Left ventricle myocardium inferior (tissue), 1 donor: ENCODE measurements at regions not wholly inside any gene's neighbourhood (a gene's known extent, or its start where the extent isn't known, plus 50 kb on each side); places are given as distances from the start of the nearest gene placed in this dataset.
A peak's percentile ranks its signal among the peaks of the same experiment; 100 is the strongest.

ENCODE experiments used
- DNase-seq: peaks from one replicate; pipeline ENCODE4 v3.0.0-alpha.2; 2020
- H3K27ac ChIP-seq: fragments of 200-600 bp; replicated peaks from 2 replicates; pipeline ENCODE4 v1.8.0; 2021
- H3K27me3 ChIP-seq: fragments of 200-600 bp; 2 replicates; pipeline ENCODE4 v1.8.0; 2021; ENCODE audit warnings: low read depth
- H3K36me3 ChIP-seq: fragments of 200-600 bp; 2 replicates; pipeline ENCODE4 v1.8.0; 2021
- H3K4me1 ChIP-seq: fragments of 200-600 bp; 2 replicates; pipeline ENCODE4 v1.8.0; 2021
- H3K4me3 ChIP-seq: fragments of 200-600 bp; 2 replicates; pipeline ENCODE4 v1.8.0; 2021; ENCODE audit warnings: mild to moderate bottlenecking, moderate library complexity
- H3K9me3 ChIP-seq: fragments of 200-600 bp; replicated peaks from 2 replicates; pipeline ENCODE4 v1.8.0; 2021
- intact Hi-C: fragments of 100-400 bp; cut with micrococcal nuclease; formaldehyde crosslinking; loops from one replicate; pipeline ENCODE4 v1.11.0; 2022
- TF ChIP-seq, protein P1 (sequence below): fragments of 200-600 bp; IDR thresholded peaks from 2 replicates; pipeline ENCODE4 v1.8.0; 2021; ENCODE audit warnings: antibody characterized with exemption, mild to moderate bottlenecking, borderline replicate concordance
- donor health status: DM: no; HTN: yes; CAD: no; lungs with severe emphysema.

DNA sequence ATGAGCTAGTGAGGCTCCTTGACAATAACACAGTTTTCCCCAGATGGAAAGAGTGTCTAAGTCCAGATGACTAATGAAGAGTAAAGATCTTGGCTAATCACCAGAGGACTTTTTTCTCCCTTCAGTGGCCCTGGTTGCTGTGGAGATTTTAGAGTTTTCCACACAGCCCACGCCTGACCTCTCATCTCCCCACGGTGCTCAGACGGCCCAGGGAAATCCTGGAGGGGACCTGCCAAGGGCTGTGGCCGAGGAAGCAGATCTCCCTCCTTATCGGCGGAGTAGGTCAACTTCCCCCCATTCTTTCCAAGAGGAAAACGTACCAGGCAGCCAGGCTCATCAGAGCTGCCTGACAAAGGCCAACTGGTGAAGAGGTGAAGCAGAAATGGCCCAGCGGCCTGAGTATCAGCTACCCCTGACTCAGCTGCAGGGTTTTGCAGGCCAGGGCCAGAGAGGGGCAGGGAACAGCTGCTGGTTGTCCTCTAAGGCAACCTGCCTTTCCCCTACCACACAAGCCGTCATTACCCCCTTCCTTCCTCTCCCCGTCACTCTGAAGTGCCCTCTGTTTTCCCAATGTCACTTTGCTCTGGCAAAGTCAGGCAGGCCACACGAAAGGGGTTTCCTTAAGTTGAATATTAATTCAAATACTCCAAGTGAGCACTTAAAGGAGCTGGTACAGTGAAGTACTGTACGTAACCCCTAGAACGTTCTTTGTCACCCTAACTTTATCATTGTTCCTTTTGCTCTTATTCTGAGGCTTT lies 140.2 kb upstream of the ADAMTS18 start:
- Histone ChIP-seq H3K27ac (peak overlapping the region; percentile 30), H3K4me3 (no peak overlapping the region), H3K36me3 (no peaks in the 10 kb centered on the region), H3K27me3 (peaks cover 15% of the 10 kb centered on the region), H3K9me3 (peaks cover 7% of the 10 kb centered on the region), H3K4me1 (peaks cover 18% of the 10 kb centered on the region)
- no peak for DNase-seq
- intact Hi-C loops, result no loop called here
- TF ChIP-seq, protein P1, sequence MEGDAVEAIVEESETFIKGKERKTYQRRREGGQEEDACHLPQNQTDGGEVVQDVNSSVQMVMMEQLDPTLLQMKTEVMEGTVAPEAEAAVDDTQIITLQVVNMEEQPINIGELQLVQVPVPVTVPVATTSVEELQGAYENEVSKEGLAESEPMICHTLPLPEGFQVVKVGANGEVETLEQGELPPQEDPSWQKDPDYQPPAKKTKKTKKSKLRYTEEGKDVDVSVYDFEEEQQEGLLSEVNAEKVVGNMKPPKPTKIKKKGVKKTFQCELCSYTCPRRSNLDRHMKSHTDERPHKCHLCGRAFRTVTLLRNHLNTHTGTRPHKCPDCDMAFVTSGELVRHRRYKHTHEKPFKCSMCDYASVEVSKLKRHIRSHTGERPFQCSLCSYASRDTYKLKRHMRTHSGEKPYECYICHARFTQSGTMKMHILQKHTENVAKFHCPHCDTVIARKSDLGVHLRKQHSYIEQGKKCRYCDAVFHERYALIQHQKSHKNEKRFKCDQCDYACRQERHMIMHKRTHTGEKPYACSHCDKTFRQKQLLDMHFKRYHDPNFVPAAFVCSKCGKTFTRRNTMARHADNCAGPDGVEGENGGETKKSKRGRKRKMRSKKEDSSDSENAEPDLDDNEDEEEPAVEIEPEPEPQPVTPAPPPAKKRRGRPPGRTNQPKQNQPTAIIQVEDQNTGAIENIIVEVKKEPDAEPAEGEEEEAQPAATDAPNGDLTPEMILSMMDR, result no peak

DNA sequence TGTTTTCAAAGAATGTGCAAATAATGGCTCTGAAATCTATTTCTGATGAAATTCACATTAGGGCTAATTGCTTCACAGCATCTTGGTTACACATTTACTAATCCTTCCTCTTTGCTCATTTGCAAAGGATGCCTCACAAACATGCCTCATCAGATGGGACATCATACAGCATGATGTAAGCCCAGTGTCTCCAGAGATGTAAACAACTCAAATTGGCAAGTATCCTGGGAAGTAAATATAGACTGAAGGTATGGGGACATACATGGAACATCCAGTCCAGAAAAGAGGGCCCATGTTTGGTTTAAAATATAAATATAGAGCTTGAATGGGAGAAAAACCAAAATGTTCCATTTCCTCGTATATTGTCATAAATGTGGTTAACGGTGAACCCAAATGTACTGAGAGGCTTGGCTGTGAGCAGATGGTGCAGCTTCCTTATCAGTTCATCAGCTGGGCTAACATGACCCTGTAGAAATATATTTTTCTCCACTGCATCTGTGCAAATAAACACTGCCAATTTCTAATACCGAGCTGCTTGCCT lies 142.9 kb upstream of the NUDT7 start:
- H3K27ac ChIP-seq, result no peak overlapping the region
- DNase-seq, result no peak
- peaks cover 32% of the 10 kb centered on the region for H3K27me3 ChIP-seq
- no peaks in the 10 kb centered on the region for H3K36me3 ChIP-seq
- H3K4me3 ChIP-seq, result no peak overlapping the region
- peaks cover 13% of the 10 kb centered on the region for H3K4me1 ChIP-seq
- TF ChIP-seq, protein P1, result no peak
- peaks cover 7% of the 10 kb centered on the region for H3K9me3 ChIP-seq
- intact Hi-C loops, result no loop called here

DNA sequence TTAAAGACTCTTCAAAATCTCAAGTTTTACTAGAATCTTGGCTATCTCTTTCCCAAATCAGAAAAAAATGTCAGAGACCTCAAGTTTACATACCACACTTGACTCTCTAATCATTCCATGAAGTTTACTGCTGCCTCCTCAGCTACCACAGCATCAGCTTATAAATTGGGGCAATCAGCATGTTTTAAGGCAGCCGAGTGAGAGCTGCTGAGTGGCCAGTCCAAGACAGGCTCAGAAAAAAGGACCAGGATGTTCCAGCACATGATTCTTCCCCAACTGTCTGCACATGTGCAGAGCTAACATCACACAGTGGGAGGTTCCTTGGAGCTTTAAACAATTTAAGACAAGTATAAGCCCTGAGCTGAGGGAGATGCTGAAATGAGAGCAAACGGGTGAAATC lies 140.6 kb upstream of the NUDT7 start:
- Histone ChIP-seq H3K27me3 (peaks cover 32% of the 10 kb centered on the region), H3K27ac (no peak overlapping the region), H3K4me1 (peaks cover 6% of the 10 kb centered on the region), H3K36me3 (no peaks in the 10 kb centered on the region), H3K4me3 (no peak overlapping the region), H3K9me3 (peaks cover 4% of the 10 kb centered on the region)
- TF ChIP-seq, protein P1, result no peak
- intact Hi-C loops, result no loop called here
- no peak for DNase-seq

DNA sequence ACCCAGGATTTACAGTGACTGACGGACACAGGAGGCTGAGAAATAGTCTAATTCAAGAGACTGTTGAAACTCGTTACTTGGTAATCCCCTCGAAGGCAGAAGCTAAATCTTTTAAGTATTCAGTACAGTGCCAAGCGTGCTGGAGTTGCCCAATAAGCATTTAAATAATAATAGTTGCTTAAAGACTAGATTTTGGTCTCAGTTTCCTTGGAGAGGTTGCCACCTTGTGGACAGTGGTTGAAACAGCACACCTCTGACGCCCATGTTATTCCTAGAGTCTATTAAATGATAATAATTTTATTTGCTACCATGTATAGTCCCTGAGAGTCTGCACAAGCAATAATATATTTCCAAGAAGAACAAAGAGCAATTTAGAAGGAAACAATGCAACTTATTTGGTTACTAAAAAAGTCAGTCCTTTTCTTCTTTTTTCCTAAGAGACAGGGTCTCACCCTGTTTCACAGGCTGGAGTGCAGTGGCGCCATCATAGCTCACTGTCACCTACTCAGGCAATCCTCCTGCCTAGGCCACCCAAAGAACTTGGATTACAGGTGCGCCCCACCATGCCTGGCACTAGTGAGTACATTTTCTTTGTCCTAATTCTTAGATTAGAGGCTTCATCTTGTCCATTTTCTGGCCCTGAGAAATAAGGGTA lies 138.0 kb upstream of the NUDT7 start:
- Histone ChIP-seq H3K27me3 (peaks cover 48% of the 10 kb centered on the region), H3K4me1 (peaks cover 6% of the 10 kb centered on the region), H3K36me3 (no peaks in the 10 kb centered on the region), H3K27ac (no peak overlapping the region), H3K9me3 (no peaks in the 10 kb centered on the region), H3K4me3 (no peak overlapping the region)
- no peak for DNase-seq
- intact Hi-C loops, result loop anchor here (1.0 kb wide), 1 partner anchor 348 kb away; no protein-coding TSS in a partner anchor
- TF ChIP-seq, protein P1, result peak; percentile 92

DNA sequence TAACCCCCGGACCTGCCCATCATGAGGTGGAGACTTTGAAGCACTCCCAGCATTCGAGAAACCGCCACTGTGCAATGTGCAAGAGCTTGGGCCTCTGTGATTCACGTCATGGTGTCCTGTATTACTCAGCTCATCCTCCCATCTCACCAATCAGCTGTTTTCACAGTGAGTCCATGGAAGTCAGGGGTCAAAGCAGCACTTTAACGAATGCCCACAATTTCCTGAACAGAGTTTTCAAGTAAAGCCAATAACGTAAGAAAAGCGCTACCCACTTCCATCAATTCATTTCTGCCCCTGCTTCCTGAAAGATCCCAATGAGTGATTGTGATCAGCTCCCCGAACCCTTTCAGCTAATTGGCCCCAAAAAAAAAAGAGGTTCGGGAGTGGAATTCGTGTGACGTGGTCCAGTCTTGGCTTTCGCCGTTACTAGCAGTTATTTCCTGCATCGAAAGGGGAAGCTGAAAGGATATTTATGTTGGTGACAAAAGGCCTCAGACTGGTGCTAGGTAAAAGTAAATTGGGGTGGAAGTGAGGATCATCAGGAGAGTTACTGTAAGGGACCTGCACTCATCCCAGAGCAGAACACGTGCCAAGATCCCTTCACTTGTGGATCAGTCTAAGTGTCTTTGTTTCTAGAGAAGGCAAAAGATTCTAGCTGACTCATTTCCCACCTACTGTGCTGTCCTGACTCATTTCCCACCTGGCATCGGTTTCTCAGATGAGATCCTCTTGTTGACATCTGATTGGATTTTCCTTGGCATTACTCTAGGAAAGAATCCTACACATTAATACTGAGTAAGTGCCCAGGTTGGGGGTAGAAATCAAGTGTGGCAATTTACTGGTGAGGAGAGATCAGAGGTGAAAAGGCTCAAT lies 136.7 kb upstream of the NUDT7 start:
- intact Hi-C loops, result no loop called here
- no peak for DNase-seq
- Histone ChIP-seq H3K9me3 (no peaks in the 10 kb centered on the region), H3K27ac (no peak overlapping the region), H3K27me3 (peaks cover 48% of the 10 kb centered on the region), H3K36me3 (no peaks in the 10 kb centered on the region), H3K4me3 (no peak overlapping the region), H3K4me1 (peaks cover 6% of the 10 kb centered on the region)
- TF ChIP-seq, protein P1, result no peak
